HG02938 (cell line): ENCODE measurements at regions not wholly inside any gene's neighbourhood (a gene's known extent, or its start where the extent isn't known, plus 50 kb on each side); places are given as distances from the start of the nearest gene placed in this dataset.
A peak's percentile ranks its signal among the peaks of the same experiment; 100 is the strongest.

ENCODE experiments used
- ATAC-seq: cut with Tn5 transposase; IDR thresholded peaks from one replicate; pipeline ENCODE4 v1.9.1; 2021; ENCODE audit warnings: mild to moderate bottlenecking, moderate library complexity; ENCODE audit not compliant: unreplicated experiment

GRCh38 chr9:80131627-80132026 is 559.9 kb downstream of the TLE4 start:
- no peak for ATAC-seq

GRCh38 chr9:80127920-80128319 is 556.2 kb downstream of the TLE4 start:
- ATAC-seq = no peak

- ATAC-seq = no peak
Observed at GRCh38 chr9:80125731-80126264, 554.0 kb downstream of the TLE4 start.

GRCh38 chr9:80117031-80117430 is 545.3 kb downstream of the TLE4 start:
- no peak for ATAC-seq

- no peak for ATAC-seq
Observed at GRCh38 chr9:80114241-80114640, 542.5 kb downstream of the TLE4 start.

GRCh38 chr9:80107931-80108660 is 536.3 kb downstream of the TLE4 start:
- no peak for ATAC-seq

GRCh38 chr9:80097476-80097875 is 525.7 kb downstream of the TLE4 start:
- ATAC-seq = no peak

GRCh38 chr9:80094176-80094771 is 522.5 kb downstream of the TLE4 start:
- peak; percentile 81 for ATAC-seq

GRCh38 chr9:80093695-80094094 is 521.9 kb downstream of the TLE4 start:
- ATAC-seq = no peak

GRCh38 chr9:80091526-80091925 is 519.8 kb downstream of the TLE4 start:
- no peak for ATAC-seq

- ATAC-seq = no peak
Observed at GRCh38 chr9:80090317-80090716, 518.6 kb downstream of the TLE4 start.

- no peak for ATAC-seq
Observed at GRCh38 chr9:80086822-80087345, 515.1 kb downstream of the TLE4 start.

GRCh38 chr9:80086386-80086785 is 514.6 kb downstream of the TLE4 start:
- no peak for ATAC-seq

GRCh38 chr9:80085668-80086067 is 513.9 kb downstream of the TLE4 start:
- ATAC-seq = no peak

GRCh38 chr9:80082213-80082612 is 510.4 kb downstream of the TLE4 start:
- ATAC-seq = no peak

GRCh38 chr9:80078826-80079225 is 507.1 kb downstream of the TLE4 start:
- no peak for ATAC-seq

- no peak for ATAC-seq
Observed at GRCh38 chr9:80077059-80077458, 505.3 kb downstream of the TLE4 start.

- ATAC-seq = no peak
Observed at GRCh38 chr9:80076162-80076561, 504.4 kb downstream of the TLE4 start.

GRCh38 chr9:80074439-80074838 is 502.7 kb downstream of the TLE4 start:
- ATAC-seq = no peak

GRCh38 chr9:80072451-80072850 is 500.7 kb downstream of the TLE4 start:
- ATAC-seq = no peak

- no peak for ATAC-seq
Observed at GRCh38 chr9:80070071-80070742, 498.4 kb downstream of the TLE4 start.

- no peak for ATAC-seq
Observed at GRCh38 chr9:80066931-80067330, 495.2 kb downstream of the TLE4 start.
